Gastroesophageal sphincter (tissue), 4 donors: ENCODE measurements at regions not wholly inside any gene's neighbourhood (a gene's known extent, or its start where the extent isn't known, plus 50 kb on each side); places are given as distances from the start of the nearest gene placed in this dataset.
"Not testable (repeated sequence)": the region's sequence is repeated elsewhere in the genome, so short reads cannot be mapped to it uniquely, and the experiment has no call there.

ENCODE experiments used
- ATAC-seq: fragments of 150-250 bp; one replicate; pipeline ENCODE4 v1.9.1; 2016; ENCODE audit warnings: mild to moderate bottlenecking, moderate library complexity
- H3K27ac ChIP-seq, 4 donors: fragments of 200-600 bp; sonication (generic) in 3 of 4; 1 replicate in 3 of 4; 2 replicates in 1 of 4; pipeline ENCODE4 v1.5.1; 2016 to 2019
- H3K27me3 ChIP-seq: fragments of 200-600 bp; sonication (generic); one replicate; pipeline ENCODE4 v1.5.1; 2019
- H3K36me3 ChIP-seq, 2 donors: fragments of 200-600 bp; sonication (generic); one replicate each; pipeline ENCODE4 v1.5.1; 2019; ENCODE audit warnings: control low read depth in 1 of 2
- H3K4me1 ChIP-seq, 3 donors: fragments of 200-600 bp; sonication (generic); 1 replicate in 2 of 3; 2 replicates in 1 of 3; pipeline ENCODE4 v1.5.1; 2016 to 2019; ENCODE audit warnings: control low read depth in 2 of 3
- H3K4me3 ChIP-seq, 2 donors: fragments of 200-600 bp; sonication (generic); one replicate each; pipeline ENCODE4 v1.5.1; 2019; ENCODE audit warnings: mild to moderate bottlenecking in 1 of 2, moderate library complexity in 1 of 2
- H3K9me3 ChIP-seq, 3 donors: fragments of 200-600 bp; sonication (generic); one replicate each; pipeline ENCODE4 v1.5.1; 2017 to 2019; ENCODE audit warnings: control low read depth in 2 of 3
- CTCF ChIP-seq, 4 experiments: fragments of 200-600 bp in 2 of 4; fragments of 450-650 bp in 2 of 4; sonication (generic) in 1 of 4; IDR thresholded peaks; one replicate each; pipeline ENCODE4 v1.5.1; 2017 to 2019; ENCODE audit warnings: antibody characterized with exemption in 4 of 4, mild to moderate bottlenecking in 2 of 4, moderate library complexity in 2 of 4
- EP300 ChIP-seq: sonication (generic); formaldehyde crosslinking; IDR thresholded peaks from one replicate; pipeline ENCODE4 v1.6.1; 2017; ENCODE audit warnings: antibody characterized with exemption, mild to moderate bottlenecking
- POLR2A ChIP-seq, 2 donors: fragments of 450-650 bp; IDR thresholded peaks; one replicate each; pipeline ENCODE4 v1.6.1; 2017; ENCODE audit warnings: antibody characterized with exemption in 2 of 2, mild to moderate bottlenecking in 2 of 2, moderate library complexity in 1 of 2
- POLR2AphosphoS5 ChIP-seq: sonication (generic); formaldehyde crosslinking; IDR thresholded peaks from one replicate; pipeline ENCODE4 v1.6.1; 2017; ENCODE audit warnings: antibody characterized with exemption
- WGBS, 2 donors: methylation state at CpG; one replicate each; pipeline ENCODE4 v1.1.5; 2018; ENCODE audit warnings: low coverage in 1 of 2; 5-methylcytosine and 5-hydroxymethylcytosine counted together

- not testable (repeated sequence) for H3K9me3 ChIP-seq, H3K36me3 ChIP-seq, ATAC-seq, H3K4me1 ChIP-seq, H3K27ac ChIP-seq, H3K4me3 ChIP-seq
- WGBS, 2 donors, result 80% methylated on average over 1 to 2 of the region's 13 CpGs
- H3K27me3 ChIP-seq, result peaks cover 11% of the 10 kb centered on the region
Measured at GRCh38 chr9:64070083-64070482, 1214.9 kb downstream of the FOXD4L5 start.

GRCh38 chr9:64066736-64067368 lies 1218.2 kb downstream of the FOXD4L5 start:
- TF ChIP-seq EP300 (no peak), POLR2A (IDR thresholded peaks at IDR 0.05) (no peak), POLR2AphosphoS5 (no peak), CTCF (IDR thresholded peaks at IDR 0.05) (no peak)
- no peak overlapping the region for H3K4me3 ChIP-seq
- no CpG with 5 or more reads among the region's 24 CpGs for WGBS, 2 donors

GRCh38 chr9:64061013-64061627 lies 1223.9 kb downstream of the FOXD4L5 start:
- Histone ChIP-seq H3K4me3 (no peak overlapping the region), H3K9me3 (no peaks in the 10 kb centered on the region), H3K27ac (no peak overlapping the region), H3K36me3 (no peaks in the 10 kb centered on the region), H3K27me3 (no peaks in the 10 kb centered on the region), H3K4me1 (no peaks in the 10 kb centered on the region)
- WGBS, 2 donors, result 71% methylated on average over 7 of the region's 7 CpGs
- no peak for TF ChIP-seq EP300
- no peak for TF ChIP-seq POLR2A (IDR thresholded peaks at IDR 0.05)
- TF ChIP-seq CTCF (IDR thresholded peaks at IDR 0.05), result no peak
- TF ChIP-seq POLR2AphosphoS5, result no peak
- ATAC-seq, result no peak

More at GRCh38 chr9:64066736-64067368, 1218.2 kb downstream of the FOXD4L5 start:
- no peak for ATAC-seq
- H3K4me1 ChIP-seq, result no peaks in the 10 kb centered on the region
- peaks cover 0 to 2% (median 0%) of the 10 kb centered on the region in 3 donors for H3K9me3 ChIP-seq
- H3K27me3 ChIP-seq, result peaks cover 10% of the 10 kb centered on the region
- no peak overlapping the region for H3K27ac ChIP-seq
- no peaks in the 10 kb centered on the region for H3K36me3 ChIP-seq

- 33% methylated on average over 1 of the region's 1 CpG; no CpG with 5 or more reads in 1 of the 2 donors for WGBS, 2 donors
Measured at GRCh38 chr9:64058070-64058469, 1226.9 kb downstream of the FOXD4L5 start.

GRCh38 chr9:64057553-64057952 lies 1227.5 kb downstream of the FOXD4L5 start:
- 69 to 76% methylated on average over 3 to 4 of the region's 4 CpGs for WGBS, 2 donors
- Histone ChIP-seq H3K36me3 (no peaks in the 10 kb centered on the region), H3K9me3 (no peaks in the 10 kb centered on the region), H3K27me3 (no peaks in the 10 kb centered on the region), H3K4me1 (no peaks in the 10 kb centered on the region), H3K27ac (no peak overlapping the region), H3K4me3 (no peak overlapping the region)
- no peak for ATAC-seq
- TF ChIP-seq CTCF (IDR thresholded peaks at IDR 0.05) (no peak), POLR2AphosphoS5 (no peak), POLR2A (IDR thresholded peaks at IDR 0.05) (no peak), EP300 (no peak)

More at GRCh38 chr9:64058070-64058469, 1226.9 kb downstream of the FOXD4L5 start:
- ATAC-seq, H3K4me1 ChIP-seq, H3K27ac ChIP-seq, H3K9me3 ChIP-seq, H3K4me3 ChIP-seq, H3K27me3 ChIP-seq, H3K36me3 ChIP-seq: not testable (repeated sequence)

GRCh38 chr9:64028925-64029324 lies 1256.1 kb downstream of the FOXD4L5 start:
- WGBS, 2 donors, result 53 to 100% methylated on average over 1 to 4 of the region's 4 CpGs
- H3K27ac ChIP-seq, H3K9me3 ChIP-seq, H3K27me3 ChIP-seq, ATAC-seq, H3K4me3 ChIP-seq, H3K4me1 ChIP-seq, H3K36me3 ChIP-seq: not testable (repeated sequence)

- not testable (repeated sequence) for H3K9me3 ChIP-seq, H3K4me1 ChIP-seq, H3K27ac ChIP-seq, ATAC-seq, H3K36me3 ChIP-seq, H3K27me3 ChIP-seq, H3K4me3 ChIP-seq
- 73% methylated on average over 6 of the region's 46 CpGs; no CpG with 5 or more reads in 1 of the 2 donors for WGBS, 2 donors
Measured at GRCh38 chr9:64020696-64021491, 1264.1 kb downstream of the FOXD4L5 start.

GRCh38 chr9:64017666-64018065 lies 1267.3 kb downstream of the FOXD4L5 start:
- not testable (repeated sequence) for H3K4me1 ChIP-seq, H3K36me3 ChIP-seq, H3K9me3 ChIP-seq, H3K27ac ChIP-seq, H3K27me3 ChIP-seq, ATAC-seq, H3K4me3 ChIP-seq
- 41 to 79% methylated on average over 2 of the region's 2 CpGs for WGBS, 2 donors
